ENCODE measurements at regions not wholly inside any gene's neighbourhood (a gene's known extent, or its start where the extent isn't known, plus 50 kb on each side); places are given as distances from the start of the nearest gene placed in this dataset.

GRCh38 chr5:107803728-107804127 lies 133.0 kb upstream of the EFNA5 start:
- Mint-ChIP-seq H3K9me3 (peaks cover 0 to 7% (median 4%) of the 10 kb centered on the region in 7 donors), H3K4me3 (no peak overlapping the region), H3K36me3 (no peaks in the 10 kb centered on the region), H3K27me3 (ENCODE audit: low read depth in 3 of 3) (no peaks in the 10 kb centered on the region), H3K27ac (no peak overlapping the region), H3K4me1 (no peaks in the 10 kb centered on the region)
- Histone ChIP-seq H3K36me3 (replicated peaks in 1 of 2; ENCODE audit: control insufficient read depth in 1 of 2, insufficient read depth in 2 of 2, low read length in 2 of 2) (no peaks in the 10 kb centered on the region), H3K79me2 (ENCODE audit: insufficient read depth, low read length) (no peaks in the 10 kb centered on the region), H3K9ac (ENCODE audit: insufficient read depth, low read length, poor library complexity, severe bottlenecking) (no peak overlapping the region), H3K4me2 (replicated peaks; ENCODE audit: extremely low read depth, low read length, poor library complexity, severe bottlenecking) (no peak overlapping the region), H3K4me3 (replicated peaks in 1 of 3; ENCODE audit: low read depth in 2 of 3, low read length in 3 of 3) (no peak overlapping the region), H3K9me3 (replicated peaks in 1 of 2; ENCODE audit: control insufficient read depth in 1 of 2, insufficient read depth in 1 of 2, low read length in 2 of 2) (peaks cover 0 to 4% of the 10 kb centered on the region in 2 donors), H3K4me1 (ENCODE audit: control insufficient read depth in 1 of 2, insufficient read depth in 2 of 2, low read length in 2 of 2) (no peaks in the 10 kb centered on the region), H4K20me1 (ENCODE audit: insufficient read depth, low read length) (no peaks in the 10 kb centered on the region), H3K27me3 (ENCODE audit: control insufficient read depth in 2 of 2, insufficient read depth in 2 of 2, low read length in 2 of 2) (no peaks in the 10 kb centered on the region), H3K27ac (ENCODE audit: low read depth in 1 of 2, low read length in 2 of 2) (no peak overlapping the region), H2AFZ (ENCODE audit: insufficient read depth, low read depth, low read length, poor library complexity, severe bottlenecking) (no peak overlapping the region)
- intact Hi-C loops (cut with micrococcal nuclease), result no loop called here
- no peak for TF ChIP-seq CTCF (IDR thresholded peaks at IDR 0.05)
- no peak for DNase-seq

GRCh38 chr5:107801061-107801460 lies 130.3 kb upstream of the EFNA5 start:
- H3K27ac ChIP-seq (ENCODE audit: low read depth in 1 of 2, low read length in 2 of 2), result no peak overlapping the region
- H3K4me2 ChIP-seq (replicated peaks; ENCODE audit: extremely low read depth, low read length, poor library complexity, severe bottlenecking), result no peak overlapping the region
- H3K36me3 Mint-ChIP-seq, result no peaks in the 10 kb centered on the region
- no peak overlapping the region for H3K9ac ChIP-seq (ENCODE audit: insufficient read depth, low read length, poor library complexity, severe bottlenecking)
- TF ChIP-seq CTCF (IDR thresholded peaks at IDR 0.05), result no peak
- no peaks in the 10 kb centered on the region for H4K20me1 ChIP-seq (ENCODE audit: insufficient read depth, low read length)
- H3K4me3 Mint-ChIP-seq, result no peak overlapping the region
- no peak overlapping the region for H2AFZ ChIP-seq (ENCODE audit: insufficient read depth, low read depth, low read length, poor library complexity, severe bottlenecking)
- no peaks in the 10 kb centered on the region for H3K4me1 Mint-ChIP-seq
- no peaks in the 10 kb centered on the region for H3K27me3 Mint-ChIP-seq (ENCODE audit: low read depth in 3 of 3)
- H3K36me3 ChIP-seq (replicated peaks in 1 of 2; ENCODE audit: control insufficient read depth in 1 of 2, insufficient read depth in 2 of 2, low read length in 2 of 2), result no peaks in the 10 kb centered on the region
- DNase-seq, result no peak
- no peaks in the 10 kb centered on the region for H3K79me2 ChIP-seq (ENCODE audit: insufficient read depth, low read length)
- H3K4me3 ChIP-seq (replicated peaks in 1 of 3; ENCODE audit: low read depth in 2 of 3, low read length in 3 of 3), result no peak overlapping the region
- H3K27me3 ChIP-seq (ENCODE audit: control insufficient read depth in 2 of 2, insufficient read depth in 2 of 2, low read length in 2 of 2), result no peaks in the 10 kb centered on the region
- H3K9me3 ChIP-seq (replicated peaks in 1 of 2; ENCODE audit: control insufficient read depth in 1 of 2, insufficient read depth in 1 of 2, low read length in 2 of 2), result peaks cover under 1 to 9% of the 10 kb centered on the region in 2 donors
- intact Hi-C loops (cut with micrococcal nuclease), result no loop called here
- H3K4me1 ChIP-seq (ENCODE audit: control insufficient read depth in 1 of 2, insufficient read depth in 2 of 2, low read length in 2 of 2), result no peaks in the 10 kb centered on the region
- H3K27ac Mint-ChIP-seq, result no peak overlapping the region
- peaks cover under 1 to 13% (median 6%) of the 10 kb centered on the region in 7 donors for H3K9me3 Mint-ChIP-seq
- WGBS (ENCODE audit: insufficient coverage), result no CpG with 5 or more reads among the region's 2 CpGs

All from CD14-positive monocyte (primary cell).